Neural cell (in vitro differentiated cells): ENCODE measurements at regions not wholly inside any gene's neighbourhood (a gene's known extent, or its start where the extent isn't known, plus 50 kb on each side); places are given as distances from the start of the nearest gene placed in this dataset.

Experiments
- H2AFZ ChIP-seq: fragments of 200-600, 300-800 bp; sonication (generic), shearing (Covaris generic); 2 replicates; pipeline ENCODE4 v1.6.0; 2014; ENCODE audit warnings: low read depth, mild to moderate bottlenecking, antibody characterized with exemption, low read length, moderate library complexity
- H3F3A ChIP-seq: fragments of 200-600 bp; shearing (Covaris generic); 2 replicates; pipeline ENCODE4 v1.6.1; 2016; ENCODE audit warnings: mild to moderate bottlenecking, moderate library complexity, mixed read lengths, antibody characterized with exemption, low read length; ENCODE audit not compliant: insufficient read depth, poor library complexity, severe bottlenecking
- H3K27ac ChIP-seq: fragments of 200-600, 300-800 bp; sonication (generic), shearing (Covaris generic); 2 replicates; pipeline ENCODE4 v1.5.1; 2014; ENCODE audit warnings: mild to moderate bottlenecking, low read length, moderate library complexity
- H3K27me3 ChIP-seq: fragments of 300-800, 200-600 bp; sonication (generic), shearing (Covaris generic); 2 replicates; pipeline ENCODE4 v1.6.0; 2014; ENCODE audit warnings: mild to moderate bottlenecking, low read depth, low read length, moderate library complexity; ENCODE audit not compliant: insufficient read depth
- H3K36me3 ChIP-seq: fragments of 300-800, 200-600 bp; sonication (generic), shearing (Covaris generic); 2 replicates; pipeline ENCODE4 v1.5.1; 2014; ENCODE audit warnings: mild to moderate bottlenecking, antibody characterized with exemption, low read length, moderate library complexity; ENCODE audit not compliant: insufficient read depth
- H3K4me2 ChIP-seq: fragments of 300-800, 200-600 bp; sonication (generic), shearing (Covaris generic); 2 replicates; pipeline ENCODE4 v1.6.0; 2014; ENCODE audit warnings: mild to moderate bottlenecking, low read length
- H3K4me3 ChIP-seq: fragments of 300-800, 200-600 bp; sonication (generic), shearing (Covaris generic); 2 replicates; pipeline ENCODE4 v1.5.1; 2014; ENCODE audit warnings: mild to moderate bottlenecking, low read length, moderate library complexity
- H3K79me2 ChIP-seq: fragments of 200-600 bp; shearing (Covaris generic); replicated peaks from 2 replicates; pipeline ENCODE4 v1.6.0; 2014; ENCODE audit warnings: mild to moderate bottlenecking, low read length, moderate library complexity; ENCODE audit not compliant: insufficient read depth
- H3K9ac ChIP-seq: fragments of 300-800, 200-600 bp; sonication (generic), shearing (Covaris generic); 2 replicates; pipeline ENCODE4 v1.6.1; 2016; ENCODE audit warnings: mild to moderate bottlenecking, low read length, mixed read lengths
- H3K9me2 ChIP-seq: fragments of 200-600 bp; shearing (Covaris generic); 2 replicates; pipeline ENCODE4 v1.6.1; 2016; ENCODE audit warnings: mild to moderate bottlenecking, low read length, mixed read lengths; ENCODE audit not compliant: insufficient read depth
- H3K9me3 ChIP-seq: fragments of 200-600, 300-800 bp; sonication (generic), shearing (Covaris generic); 2 replicates; pipeline ENCODE4 v1.6.1; 2016; ENCODE audit warnings: mild to moderate bottlenecking, mixed run types, low read length, moderate library complexity, mixed read lengths
- H4K20me1 ChIP-seq: fragments of 200-600 bp; shearing (Covaris generic); 2 replicates; pipeline ENCODE4 v1.6.1; 2016; ENCODE audit warnings: mild to moderate bottlenecking, mixed run types; ENCODE audit not compliant: insufficient read depth
- EP300 ChIP-seq: fragments of 450-650 bp; conservative IDR thresholded peaks from 2 replicates; pipeline ENCODE4 v1.6.1; 2014; ENCODE audit warnings: antibody characterized with exemption, mild to moderate bottlenecking, moderate library complexity; ENCODE audit not compliant: poor library complexity, severe bottlenecking
- EZH2 ChIP-seq: fragments of 200-600, 300-800 bp; shearing (Covaris generic), sonication (generic); IDR thresholded peaks from 2 replicates; pipeline ENCODE4 v1.6.1; 2014; ENCODE audit warnings: antibody characterized with exemption, low read length, borderline replicate concordance, mild to moderate bottlenecking; ENCODE audit not compliant: insufficient read depth, poor library complexity, severe bottlenecking
- MXI1 ChIP-seq: fragments of 450-650 bp; conservative IDR thresholded peaks from 2 replicates; pipeline ENCODE4 v1.6.1; 2014; ENCODE audit warnings: antibody characterized with exemption, mild to moderate bottlenecking; ENCODE audit not compliant: poor library complexity, severe bottlenecking
- POLR2AphosphoS5 ChIP-seq: IDR thresholded peaks from 2 replicates; pipeline ENCODE4 v1.6.1; 2012
- RAD21 ChIP-seq: fragments of 450-650 bp; conservative IDR thresholded peaks from 2 replicates; pipeline ENCODE4 v1.6.1; 2014; ENCODE audit warnings: antibody characterized with exemption, mild to moderate bottlenecking, moderate library complexity
- REST ChIP-seq: IDR thresholded peaks from 2 replicates; pipeline ENCODE4 v1.6.1; 2012; ENCODE audit warnings: borderline replicate concordance
- SMC3 ChIP-seq: fragments of 450-650 bp; conservative IDR thresholded peaks from 2 replicates; pipeline ENCODE4 v1.6.1; 2014; ENCODE audit warnings: antibody characterized with exemption, mild to moderate bottlenecking, moderate library complexity; ENCODE audit not compliant: poor library complexity
- TAF1 ChIP-seq: IDR thresholded peaks from 2 replicates; pipeline ENCODE4 v1.6.1; 2012; ENCODE audit warnings: low read depth
- TF ChIP-seq, protein P1 (sequence below): fragments of 450-650 bp; IDR thresholded peaks from 2 replicates; pipeline ENCODE4 v1.5.1; 2014; ENCODE audit warnings: antibody characterized with exemption, mild to moderate bottlenecking, moderate library complexity; ENCODE audit not compliant: poor library complexity, severe bottlenecking

DNA sequence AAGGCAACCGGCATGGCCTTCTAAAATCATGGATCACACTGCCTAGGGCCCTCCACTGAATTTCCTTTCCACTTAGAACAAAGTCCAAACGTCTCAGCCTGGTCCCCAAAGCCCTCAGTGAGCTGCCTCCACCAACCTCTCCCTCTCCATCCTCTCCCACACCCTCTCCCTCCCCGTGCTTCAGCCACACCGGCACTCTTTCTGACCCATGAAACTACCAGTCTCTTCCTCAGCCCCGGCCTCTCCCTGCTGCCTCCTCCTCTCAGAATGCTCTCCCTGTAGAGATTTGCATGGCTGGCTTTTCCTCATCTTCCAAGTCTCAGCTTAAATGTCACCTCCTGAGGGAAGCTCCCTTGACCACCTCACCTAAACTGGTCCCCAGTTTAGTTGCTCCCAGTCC, 219.0 kb upstream of the ZMIZ1 start:
- TF ChIP-seq SMC3 (no peak), MXI1 (no peak), RAD21 (no peak), EP300 (no peak), EZH2 (no peak), POLR2AphosphoS5 (no peak), TAF1 (no peak), REST (no peak)
- TF ChIP-seq, protein P1, sequence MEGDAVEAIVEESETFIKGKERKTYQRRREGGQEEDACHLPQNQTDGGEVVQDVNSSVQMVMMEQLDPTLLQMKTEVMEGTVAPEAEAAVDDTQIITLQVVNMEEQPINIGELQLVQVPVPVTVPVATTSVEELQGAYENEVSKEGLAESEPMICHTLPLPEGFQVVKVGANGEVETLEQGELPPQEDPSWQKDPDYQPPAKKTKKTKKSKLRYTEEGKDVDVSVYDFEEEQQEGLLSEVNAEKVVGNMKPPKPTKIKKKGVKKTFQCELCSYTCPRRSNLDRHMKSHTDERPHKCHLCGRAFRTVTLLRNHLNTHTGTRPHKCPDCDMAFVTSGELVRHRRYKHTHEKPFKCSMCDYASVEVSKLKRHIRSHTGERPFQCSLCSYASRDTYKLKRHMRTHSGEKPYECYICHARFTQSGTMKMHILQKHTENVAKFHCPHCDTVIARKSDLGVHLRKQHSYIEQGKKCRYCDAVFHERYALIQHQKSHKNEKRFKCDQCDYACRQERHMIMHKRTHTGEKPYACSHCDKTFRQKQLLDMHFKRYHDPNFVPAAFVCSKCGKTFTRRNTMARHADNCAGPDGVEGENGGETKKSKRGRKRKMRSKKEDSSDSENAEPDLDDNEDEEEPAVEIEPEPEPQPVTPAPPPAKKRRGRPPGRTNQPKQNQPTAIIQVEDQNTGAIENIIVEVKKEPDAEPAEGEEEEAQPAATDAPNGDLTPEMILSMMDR, result no peak
- H4K20me1 ChIP-seq, result no peaks in the 10 kb centered on the region
- H3K27ac ChIP-seq, result no peak overlapping the region
- no peaks in the 10 kb centered on the region for H3K27me3 ChIP-seq
- H2AFZ ChIP-seq, result no peak overlapping the region
- no peaks in the 10 kb centered on the region for H3K9me2 ChIP-seq
- H3F3A ChIP-seq, result no peaks in the 10 kb centered on the region
- H3K79me2 ChIP-seq, result no peaks in the 10 kb centered on the region
- no peak overlapping the region for H3K9ac ChIP-seq
- no peak overlapping the region for H3K4me3 ChIP-seq
- H3K4me2 ChIP-seq, result no peak overlapping the region
- no peaks in the 10 kb centered on the region for H3K36me3 ChIP-seq
- no peaks in the 10 kb centered on the region for H3K9me3 ChIP-seq

DNA sequence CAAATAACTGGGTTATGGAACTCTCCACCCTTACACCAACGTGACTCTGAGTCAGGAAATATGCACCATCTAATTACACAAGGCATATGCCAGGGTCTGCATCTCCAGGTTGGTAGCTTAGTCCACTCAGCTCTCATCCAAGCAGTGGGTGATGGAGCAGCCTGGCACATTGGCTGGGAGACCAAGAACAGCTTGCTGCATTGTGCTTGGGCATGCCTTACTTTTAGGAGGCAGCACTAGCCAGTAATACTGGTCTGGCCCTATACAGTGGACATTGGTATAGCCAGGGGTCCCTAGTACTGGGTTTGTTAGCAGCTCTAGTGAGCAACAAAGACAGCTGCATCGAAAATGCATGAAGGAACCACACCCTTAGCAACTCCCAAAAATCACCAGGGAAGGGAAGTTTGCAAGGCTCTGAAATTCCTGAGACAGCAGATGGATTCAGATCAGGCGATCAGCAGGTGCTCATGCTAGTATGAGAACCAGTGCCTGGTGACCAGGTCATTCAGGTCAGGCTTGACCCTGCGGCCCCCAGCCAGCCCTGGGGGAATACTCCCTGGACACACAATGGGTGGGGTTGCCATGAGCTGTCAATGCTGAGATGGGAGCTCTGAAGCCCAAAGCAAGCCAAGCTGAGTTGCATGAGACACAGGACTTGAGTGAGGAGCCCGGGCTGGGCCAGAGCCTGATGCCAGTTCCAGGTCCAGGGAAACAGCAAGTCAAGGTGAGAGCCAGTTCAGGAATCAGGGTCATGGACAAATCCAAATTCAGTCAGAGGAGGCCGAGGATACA, 217.9 kb upstream of the ZMIZ1 start:
- no peak overlapping the region for H3K27ac ChIP-seq
- H3K36me3 ChIP-seq, result no peaks in the 10 kb centered on the region
- no peak overlapping the region for H3K4me3 ChIP-seq
- no peaks in the 10 kb centered on the region for H3K27me3 ChIP-seq
- H3F3A ChIP-seq, result no peaks in the 10 kb centered on the region
- H2AFZ ChIP-seq, result no peak overlapping the region
- no peaks in the 10 kb centered on the region for H3K9me2 ChIP-seq
- H3K79me2 ChIP-seq, result no peaks in the 10 kb centered on the region
- no peak overlapping the region for H3K9ac ChIP-seq
- TF ChIP-seq SMC3, result no peak
- TF ChIP-seq POLR2AphosphoS5, result no peak
- TF ChIP-seq MXI1, result no peak
- no peak for TF ChIP-seq REST
- no peak for TF ChIP-seq EZH2
- TF ChIP-seq TAF1, result no peak
- TF ChIP-seq RAD21, result no peak
- TF ChIP-seq, protein P1, result no peak
- no peak for TF ChIP-seq EP300
- no peak overlapping the region for H3K4me2 ChIP-seq
- H3K9me3 ChIP-seq, result no peaks in the 10 kb centered on the region
- H4K20me1 ChIP-seq, result no peaks in the 10 kb centered on the region
